ENCODE measurements at regions not wholly inside any gene's neighbourhood (a gene's known extent, or its start where the extent isn't known, plus 50 kb on each side); places are given as distances from the start of the nearest gene placed in this dataset.
"Not testable (repeated sequence)": the region's sequence is repeated elsewhere in the genome, so short reads cannot be mapped to it uniquely, and the experiment has no call there.

DNA sequence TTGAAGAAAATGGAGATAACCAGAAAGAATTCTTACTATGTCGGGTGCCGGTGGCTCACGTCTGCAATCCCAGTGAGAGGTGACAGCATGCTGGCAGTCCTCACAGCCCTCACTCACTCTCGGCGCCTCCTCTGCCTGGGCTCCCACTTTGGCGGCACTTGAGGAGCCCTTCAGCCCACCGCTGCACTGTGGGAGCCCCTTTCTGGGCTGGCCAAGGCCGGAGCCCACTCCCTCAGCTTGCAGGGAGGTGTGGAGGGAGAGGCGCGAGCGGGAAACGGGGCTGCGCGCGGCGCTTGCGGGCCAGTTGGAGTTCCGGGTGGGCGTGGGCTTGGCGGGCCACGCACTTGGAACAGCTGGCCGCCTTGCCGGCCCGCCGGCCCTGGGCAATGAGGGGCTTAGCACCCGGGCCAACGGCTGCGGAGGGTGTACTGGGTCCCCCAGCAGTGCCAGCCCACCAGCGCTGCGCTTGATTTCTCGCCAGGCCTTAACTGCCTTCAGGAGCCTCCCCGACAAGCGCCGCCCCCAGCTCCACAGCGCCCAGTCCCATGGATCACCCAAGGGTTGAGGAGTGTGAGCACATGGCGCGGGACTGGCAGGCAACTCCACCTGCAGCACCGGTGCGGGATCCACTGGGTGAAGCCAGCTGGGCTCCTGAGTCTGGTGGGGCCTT is 1672.5 kb upstream of the B3GALT2 start:
- not testable (repeated sequence) for DNase-seq

DNA sequence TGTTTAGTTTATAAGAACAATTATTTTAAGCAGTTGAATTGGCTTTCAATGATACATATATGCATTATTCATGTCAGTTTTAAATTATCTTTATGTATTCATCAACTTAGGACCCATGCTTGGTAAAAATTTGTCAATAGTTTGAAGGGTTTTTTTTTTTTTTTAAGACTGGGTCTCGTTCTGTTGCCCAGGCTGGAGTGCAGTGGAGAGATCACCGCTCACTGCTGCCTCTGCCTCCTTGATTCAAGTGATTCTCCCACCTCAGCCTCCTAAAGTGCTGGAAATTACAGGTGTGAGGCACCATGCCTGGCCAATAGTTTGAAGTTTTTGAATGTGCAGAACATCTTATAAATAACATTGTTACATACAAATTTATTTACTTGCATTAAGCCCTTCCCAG is 1671.0 kb upstream of the B3GALT2 start:
- no peak for DNase-seq

DNA sequence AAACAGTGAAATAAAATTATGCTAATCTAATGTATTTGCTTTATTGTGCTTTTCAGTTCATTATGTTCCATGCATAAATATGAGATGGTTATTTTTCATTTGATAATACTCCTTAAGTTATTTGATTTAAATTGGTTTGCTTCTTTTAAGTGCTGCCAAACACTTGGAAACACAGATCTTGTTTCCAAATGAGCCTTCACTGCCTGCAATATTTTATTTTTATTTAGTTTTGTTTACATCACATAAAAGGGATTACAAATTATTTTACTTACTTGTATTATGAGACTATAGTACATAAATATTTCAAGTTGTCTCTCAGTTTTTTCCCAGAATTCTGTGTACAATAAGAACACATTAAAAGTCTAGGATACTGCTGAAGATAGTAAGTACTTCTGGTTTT is 1662.4 kb upstream of the B3GALT2 start:
- DNase-seq: no peak

DNA sequence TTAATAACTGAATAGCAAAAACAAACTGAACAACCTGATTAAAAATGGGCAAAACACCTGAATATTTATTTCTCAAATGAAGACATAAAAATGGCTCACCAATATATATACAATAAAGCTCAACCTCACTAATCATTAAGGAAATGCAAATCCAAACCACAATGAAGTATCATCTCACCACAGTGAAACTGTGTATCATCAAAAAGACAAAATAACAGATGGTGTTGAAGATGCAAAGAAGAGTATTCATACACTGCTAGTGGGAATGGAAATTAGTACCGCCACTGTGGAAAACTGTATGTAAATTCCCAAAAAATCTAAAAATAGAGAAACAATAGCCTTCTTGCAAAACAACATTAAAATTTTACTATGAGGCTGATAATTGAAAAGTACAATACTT is 1660.1 kb upstream of the B3GALT2 start:
- no peak for DNase-seq

DNA sequence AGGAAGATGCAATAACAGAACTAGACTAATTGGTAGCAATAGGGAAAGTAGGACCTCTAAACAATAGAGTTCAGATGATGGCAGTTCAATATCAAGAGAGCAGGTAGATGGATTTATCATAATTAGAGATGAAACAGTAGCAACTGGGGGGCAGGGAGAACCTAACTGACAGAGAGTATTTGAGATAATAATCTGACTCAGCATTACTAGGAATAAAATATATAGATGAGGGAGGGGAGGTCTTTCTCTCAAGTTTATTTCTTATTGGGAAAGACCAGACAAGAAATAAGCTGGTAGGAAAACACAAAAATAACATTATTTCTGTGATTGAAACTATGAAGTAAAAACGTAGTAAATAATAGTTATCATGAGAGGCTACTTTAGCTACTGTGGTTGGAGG is 1656.7 kb upstream of the B3GALT2 start:
- DNase-seq: no peak

DNA sequence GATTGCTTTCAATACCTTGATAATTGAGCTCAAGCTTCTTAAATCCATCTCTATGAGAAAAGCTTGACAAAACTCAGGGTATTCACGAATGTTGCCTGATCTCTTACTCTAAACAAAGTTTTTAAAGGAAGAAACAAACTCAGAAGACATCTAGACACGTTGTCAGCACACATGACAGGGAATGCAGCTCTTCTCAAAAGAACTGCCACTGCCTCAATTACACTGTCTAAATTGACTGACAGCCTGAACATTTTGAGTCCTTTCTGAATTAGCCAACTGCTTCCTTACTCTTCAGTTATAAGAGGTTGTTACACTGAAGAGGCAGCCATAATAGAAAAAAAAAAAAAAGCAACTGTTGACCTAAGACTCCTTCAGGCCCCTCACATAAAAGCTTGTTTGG is 1646.7 kb upstream of the B3GALT2 start:
- no peak for DNase-seq

DNA sequence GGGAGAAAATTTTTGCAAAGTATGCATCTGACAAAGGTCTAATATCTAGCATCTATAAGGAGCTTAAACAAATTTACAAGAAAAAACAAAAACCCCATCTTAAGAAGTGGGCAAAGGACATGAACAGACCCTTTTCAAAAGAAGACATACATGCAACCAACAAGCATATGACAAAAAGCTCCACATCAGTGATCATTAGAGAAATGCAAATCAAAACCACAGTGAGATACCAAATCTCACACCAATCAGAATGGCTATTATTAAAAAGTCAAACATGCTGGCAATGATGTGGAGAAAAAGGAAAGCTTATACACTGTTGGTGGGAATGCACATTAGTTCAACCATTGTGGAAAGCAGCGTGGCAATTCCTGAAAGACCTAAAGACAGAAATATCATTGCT is 1645.2 kb upstream of the B3GALT2 start:
- not testable (repeated sequence) for DNase-seq

DNA sequence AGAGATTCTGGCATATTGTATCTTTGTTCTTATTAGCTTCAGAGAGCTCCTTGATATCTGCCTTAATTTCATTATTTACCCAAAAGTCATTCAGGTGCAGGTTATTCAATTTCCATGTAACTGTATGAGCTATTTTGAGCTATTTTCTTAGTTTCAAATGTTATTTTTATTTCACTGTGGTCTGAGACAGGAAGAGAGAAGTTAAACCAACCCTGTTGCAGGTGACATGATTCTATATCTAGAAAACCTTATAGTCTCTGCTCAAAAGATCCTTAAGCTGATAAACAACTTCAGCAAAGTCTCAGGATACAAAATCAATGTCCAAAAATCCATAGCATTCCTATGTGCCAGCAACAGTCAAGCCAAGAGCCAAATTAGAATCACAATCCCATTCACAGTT is 1644.0 kb upstream of the B3GALT2 start:
- DNase-seq: no peak

DNA sequence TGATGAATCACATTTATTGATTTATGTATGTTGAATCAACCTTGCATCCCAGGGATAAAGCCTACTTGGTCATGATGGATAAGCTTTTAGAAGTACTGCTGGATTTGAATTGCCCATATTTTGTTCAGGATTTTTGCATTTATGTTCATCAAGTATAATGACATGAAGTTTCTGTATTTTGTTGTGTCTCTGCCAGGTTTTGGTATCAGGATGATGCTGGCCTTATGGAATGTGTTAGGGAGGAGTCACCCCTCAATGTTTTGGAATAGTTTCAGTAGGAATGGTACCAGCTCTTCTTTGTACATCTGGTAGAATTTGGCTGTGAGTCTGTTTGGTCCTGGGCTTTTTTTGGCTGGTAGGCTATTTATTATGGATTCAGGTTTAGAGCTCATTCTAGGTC is 1643.1 kb upstream of the B3GALT2 start:
- DNase-seq: no peak

DNA sequence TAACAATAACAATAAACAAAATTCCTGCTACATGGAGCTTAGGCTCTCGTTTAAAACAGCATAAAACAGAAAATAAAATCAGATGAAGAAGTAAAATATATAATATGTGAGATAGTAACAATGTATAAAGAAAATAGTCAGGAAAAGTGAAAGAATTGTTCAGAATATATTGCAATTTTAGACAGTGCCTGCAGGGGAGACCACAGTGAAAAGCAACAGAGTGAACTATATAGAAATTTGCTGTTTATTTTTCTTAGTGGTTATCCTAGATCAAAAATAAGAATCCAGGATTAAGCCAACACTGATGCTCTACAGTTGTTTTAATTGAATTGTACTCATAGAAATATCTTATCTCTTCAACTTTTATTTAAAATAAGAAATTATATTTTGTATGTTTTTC is 1639.0 kb upstream of the B3GALT2 start:
- no peak for DNase-seq

DNA sequence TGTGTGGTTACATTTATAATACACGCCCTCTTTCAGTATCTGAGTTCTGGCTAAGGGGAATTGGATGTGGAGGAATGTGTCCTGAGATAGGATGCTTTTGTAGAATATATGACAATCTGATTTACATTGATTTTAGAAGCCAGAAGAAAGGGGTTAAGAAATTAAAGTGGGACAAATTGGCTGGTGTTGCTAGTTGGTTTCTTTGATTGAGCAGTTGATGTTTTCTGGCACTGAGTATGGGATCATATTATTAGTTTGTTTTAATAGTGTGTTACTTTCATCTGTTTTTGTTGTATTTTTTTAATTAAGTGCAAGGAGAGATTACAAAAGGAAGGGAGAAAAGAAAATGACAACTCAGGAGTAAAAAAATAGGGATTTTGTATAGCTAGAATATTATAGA is 1634.7 kb upstream of the B3GALT2 start:
- DNase-seq: no peak

DNA sequence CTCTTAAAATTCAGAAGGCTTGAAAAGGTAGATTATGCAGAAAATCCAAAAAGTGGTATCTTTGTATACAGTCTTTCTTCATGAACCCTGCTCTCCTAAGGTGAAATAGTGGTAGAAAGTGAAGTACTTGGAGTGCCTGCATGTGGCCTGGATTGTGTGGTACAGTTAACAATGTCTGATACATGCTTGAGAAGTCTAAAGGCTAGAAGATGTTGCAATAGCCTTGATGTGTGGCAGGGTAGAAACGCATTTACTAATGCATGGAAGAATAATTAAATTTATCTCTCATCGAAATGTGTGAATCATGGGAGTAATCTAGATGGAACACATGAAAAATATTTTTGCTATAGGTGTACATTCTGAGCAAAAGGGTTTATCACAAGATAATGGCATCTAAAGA is 1632.3 kb upstream of the B3GALT2 start:
- no peak for DNase-seq

DNA sequence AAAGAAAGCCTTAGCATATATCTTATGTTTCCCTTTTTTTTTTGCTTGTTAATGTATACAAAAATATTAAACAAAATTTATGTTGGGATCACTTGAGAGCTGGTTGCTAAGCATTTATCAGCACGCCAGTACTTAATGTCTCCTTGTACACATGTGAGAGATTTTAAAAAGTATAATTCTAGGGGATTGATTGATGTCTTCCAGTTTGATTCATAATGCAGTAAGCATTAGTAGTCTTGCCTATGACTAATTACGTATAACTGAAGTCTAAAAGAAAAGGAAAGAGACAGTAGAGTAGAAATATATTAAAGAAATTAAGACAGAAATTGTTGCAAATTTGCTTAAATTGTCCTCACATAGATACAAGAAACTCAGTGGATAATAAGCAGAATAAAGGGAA is 1630.4 kb upstream of the B3GALT2 start:
- DNase-seq: no peak

DNA sequence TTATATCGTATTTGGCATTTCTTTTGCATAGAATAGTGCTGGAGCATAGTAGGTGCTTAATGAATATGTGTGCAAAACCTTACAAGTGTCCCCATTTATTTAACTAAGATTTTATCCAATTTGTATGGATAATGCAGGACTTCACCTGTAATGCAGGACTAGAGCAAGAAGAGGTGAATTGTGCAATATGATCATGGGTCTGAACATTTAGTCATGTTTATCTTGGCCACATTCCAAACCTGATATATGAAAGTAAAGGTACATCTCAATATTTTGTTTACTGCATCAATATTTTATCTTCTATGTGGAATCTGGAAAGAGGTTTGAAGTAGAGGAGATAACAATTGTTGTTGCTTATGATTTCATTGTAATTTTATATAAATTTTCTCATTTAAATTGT is 1626.7 kb upstream of the B3GALT2 start:
- no peak for DNase-seq

DNA sequence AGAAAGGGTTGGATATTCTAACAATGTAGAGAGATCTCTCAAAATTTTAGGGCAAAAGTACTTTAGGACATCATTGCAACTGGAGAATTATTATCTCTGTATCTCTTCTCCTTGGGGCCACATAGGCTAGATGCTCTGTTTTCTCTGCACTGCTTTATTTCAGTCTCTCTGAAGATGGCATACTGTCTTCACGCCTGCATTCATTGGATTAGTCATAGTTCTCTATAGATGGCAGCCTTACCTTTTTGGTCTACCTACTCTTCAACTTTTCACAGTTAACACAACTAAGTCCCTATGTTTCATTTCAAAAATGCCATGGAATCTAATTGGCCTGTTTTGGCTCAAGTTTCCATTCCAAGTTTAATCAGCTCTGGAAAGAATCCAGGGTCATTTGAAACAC is 1623.3 kb upstream of the B3GALT2 start:
- no peak for DNase-seq

DNA sequence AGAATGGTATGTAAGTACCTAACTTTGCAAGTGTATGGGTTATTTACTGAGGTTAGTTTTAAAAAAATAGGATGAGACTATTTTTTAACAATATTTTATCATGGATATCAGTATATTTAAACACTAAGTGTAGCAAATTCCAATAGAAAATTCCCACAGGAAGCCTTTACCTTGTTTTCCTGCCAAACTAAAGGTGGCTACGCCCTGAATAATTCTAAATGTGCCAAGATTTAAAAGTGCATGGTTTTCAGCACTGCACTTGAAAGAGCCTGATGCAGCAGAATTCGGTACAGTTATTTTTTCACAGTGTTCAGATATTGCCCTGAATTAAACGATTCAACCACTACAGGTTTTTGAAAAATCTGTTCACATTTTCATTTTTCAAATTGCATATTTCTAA is 1622.8 kb upstream of the B3GALT2 start:
- DNase-seq: no peak

DNA sequence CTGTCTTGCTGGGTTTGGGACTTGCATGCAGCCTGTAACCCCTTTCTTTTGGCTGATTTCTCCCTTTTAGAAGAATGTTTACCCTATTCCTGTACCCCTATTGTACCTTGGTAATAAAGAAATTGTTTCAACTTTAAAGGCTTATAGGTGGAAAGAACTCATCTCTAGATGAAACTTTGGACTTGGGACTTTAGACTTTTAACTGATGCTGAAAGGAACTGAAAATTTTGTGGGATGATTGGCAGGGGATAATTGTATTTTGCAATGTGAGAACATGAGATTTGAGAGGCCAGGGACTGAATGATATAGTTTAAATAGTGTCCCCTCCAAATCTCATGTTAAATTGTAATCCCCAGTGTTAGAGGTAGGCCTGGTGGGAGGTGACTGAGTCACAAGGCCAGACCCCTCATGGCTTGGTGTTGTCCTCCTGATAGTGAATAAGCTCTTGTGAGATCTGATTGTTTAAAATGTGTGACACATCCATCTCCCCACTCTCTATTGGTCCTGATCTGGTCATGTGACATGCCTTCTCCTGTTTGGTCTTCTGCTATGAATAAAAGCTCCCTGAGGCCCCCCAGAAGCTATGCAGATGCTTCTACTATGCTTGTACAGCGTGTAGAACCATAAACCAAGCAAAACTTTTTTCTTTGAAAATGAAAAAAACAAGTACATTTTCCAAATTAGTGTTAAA is 1621.3 kb upstream of the B3GALT2 start:
- DNase-seq: no peak

DNA sequence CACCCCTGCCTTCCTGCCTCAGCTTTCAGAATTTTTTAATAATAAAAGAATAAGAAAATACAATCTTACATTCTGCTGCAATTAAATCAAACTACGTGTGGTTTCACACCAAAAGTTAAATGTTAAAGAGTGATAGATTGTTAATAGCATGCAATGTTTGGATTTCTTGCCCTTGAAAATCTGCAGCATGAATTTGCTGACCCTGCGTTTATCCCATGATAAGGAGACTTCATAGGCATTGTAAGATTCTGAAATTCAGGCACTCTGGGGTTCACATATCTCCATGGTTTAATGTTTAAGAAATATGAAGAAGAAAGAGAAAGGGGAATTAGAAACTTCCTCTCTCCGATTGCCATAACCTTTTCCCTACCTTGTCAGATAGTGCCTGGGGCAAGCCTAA is 1616.2 kb upstream of the B3GALT2 start:
- DNase-seq: no peak

DNA sequence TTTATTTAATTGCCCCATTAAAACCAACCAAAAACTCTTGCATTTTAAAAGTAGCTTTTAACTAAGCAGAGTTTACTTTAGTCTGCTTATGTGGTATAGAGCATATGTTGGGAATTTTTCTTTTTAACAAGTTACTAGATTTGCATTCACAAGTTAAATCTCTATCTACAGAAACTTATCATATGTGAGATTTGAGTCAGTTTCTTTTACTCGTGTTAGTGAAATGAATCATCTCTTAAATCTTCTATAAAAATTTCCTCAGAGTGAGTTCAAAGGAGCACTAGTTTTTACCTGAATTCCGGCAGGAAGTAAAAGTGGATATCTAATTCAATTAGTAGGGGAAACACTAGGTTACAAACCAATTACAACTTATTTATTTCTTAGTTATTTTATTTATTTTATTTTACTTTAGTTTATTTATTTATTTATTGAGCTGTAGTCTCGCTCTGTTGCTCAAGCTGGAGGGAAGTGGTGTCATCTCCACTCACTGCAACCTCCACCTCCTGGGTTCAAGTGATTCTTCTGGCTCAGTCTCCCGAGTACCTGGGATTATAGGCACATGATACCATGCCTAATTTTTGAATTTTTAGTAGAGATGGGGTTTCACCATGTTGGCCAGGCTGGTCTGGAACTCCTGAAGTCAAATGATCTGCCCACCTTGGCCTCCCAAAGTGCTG is 1609.6 kb upstream of the B3GALT2 start:
- DNase-seq: no peak

DNA sequence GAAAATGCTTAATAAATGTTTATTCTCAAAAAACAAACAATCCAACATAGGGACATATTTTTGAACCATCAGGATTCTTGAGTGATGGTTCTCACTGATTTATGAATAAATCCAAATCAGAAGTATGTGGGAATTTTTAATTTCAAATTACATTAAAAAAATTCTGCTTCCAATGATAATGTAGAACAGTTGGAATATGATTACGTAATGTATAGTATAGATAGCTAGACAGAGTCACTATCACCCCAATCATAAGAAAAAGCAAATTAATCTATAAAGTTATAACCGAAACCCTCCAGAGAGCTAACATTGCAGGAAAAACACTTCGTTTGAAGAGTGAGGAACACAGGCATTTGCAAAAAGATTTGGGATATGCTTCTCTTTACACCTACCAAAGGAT is 1600.6 kb upstream of the B3GALT2 start:
- DNase-seq: no peak

DNA sequence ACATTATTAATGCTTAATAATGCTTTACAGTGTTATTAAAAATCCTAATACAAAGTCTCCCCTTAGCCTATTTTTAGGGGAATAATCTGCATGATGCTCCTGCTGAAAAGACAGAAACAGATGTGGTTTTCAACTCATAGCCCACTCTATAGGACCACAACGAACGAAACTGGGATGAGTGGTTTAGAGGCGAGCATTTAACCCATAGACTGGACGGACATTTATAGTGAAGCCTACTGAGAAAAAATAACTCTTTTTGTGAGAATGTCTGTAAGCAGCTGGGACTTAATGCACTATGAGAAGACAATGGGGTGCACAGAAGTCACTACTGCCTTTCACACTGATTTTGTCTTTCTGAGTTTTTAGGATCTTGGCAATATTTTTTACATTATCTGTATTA is 1599.6 kb upstream of the B3GALT2 start:
- no peak for DNase-seq

DNA sequence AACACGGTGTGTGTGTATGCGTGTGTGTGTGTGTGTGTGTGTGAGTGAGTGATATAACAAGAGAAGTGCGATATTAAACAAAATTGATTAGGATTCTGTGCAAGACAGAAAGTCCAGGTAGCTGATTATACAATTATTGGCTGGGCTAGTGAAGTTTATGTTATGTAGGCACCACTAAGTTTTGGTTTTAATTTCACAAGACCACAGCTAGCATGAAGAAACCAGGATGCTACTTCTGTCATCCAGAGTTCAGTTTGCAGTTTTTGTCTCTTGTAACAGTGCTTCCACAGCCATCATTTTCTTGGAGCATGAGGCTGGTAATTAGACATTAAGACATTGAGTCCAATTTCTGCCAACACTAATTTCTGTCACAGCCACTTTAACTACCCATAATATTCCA is 1590.2 kb upstream of the B3GALT2 start:
- no peak for DNase-seq

DNA sequence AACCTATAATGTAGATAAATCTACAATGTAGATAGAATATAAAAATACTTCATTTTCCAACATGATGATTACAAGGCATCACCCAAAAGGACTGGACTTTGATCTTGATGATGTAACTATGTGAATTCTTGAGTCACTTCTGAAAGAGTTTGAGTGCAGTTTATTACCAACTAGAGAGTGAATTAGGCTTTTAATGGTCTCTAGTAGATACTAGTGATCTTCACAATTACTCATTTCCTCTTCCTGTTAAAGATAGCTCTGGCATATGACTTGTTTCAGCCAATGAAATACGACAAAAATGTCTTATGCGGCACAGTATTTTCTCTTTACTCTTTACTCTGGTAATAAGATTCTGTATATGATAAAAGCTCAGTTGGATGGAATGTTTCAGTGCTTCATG is 1588.1 kb upstream of the B3GALT2 start:
- DNase-seq: no peak

DNA sequence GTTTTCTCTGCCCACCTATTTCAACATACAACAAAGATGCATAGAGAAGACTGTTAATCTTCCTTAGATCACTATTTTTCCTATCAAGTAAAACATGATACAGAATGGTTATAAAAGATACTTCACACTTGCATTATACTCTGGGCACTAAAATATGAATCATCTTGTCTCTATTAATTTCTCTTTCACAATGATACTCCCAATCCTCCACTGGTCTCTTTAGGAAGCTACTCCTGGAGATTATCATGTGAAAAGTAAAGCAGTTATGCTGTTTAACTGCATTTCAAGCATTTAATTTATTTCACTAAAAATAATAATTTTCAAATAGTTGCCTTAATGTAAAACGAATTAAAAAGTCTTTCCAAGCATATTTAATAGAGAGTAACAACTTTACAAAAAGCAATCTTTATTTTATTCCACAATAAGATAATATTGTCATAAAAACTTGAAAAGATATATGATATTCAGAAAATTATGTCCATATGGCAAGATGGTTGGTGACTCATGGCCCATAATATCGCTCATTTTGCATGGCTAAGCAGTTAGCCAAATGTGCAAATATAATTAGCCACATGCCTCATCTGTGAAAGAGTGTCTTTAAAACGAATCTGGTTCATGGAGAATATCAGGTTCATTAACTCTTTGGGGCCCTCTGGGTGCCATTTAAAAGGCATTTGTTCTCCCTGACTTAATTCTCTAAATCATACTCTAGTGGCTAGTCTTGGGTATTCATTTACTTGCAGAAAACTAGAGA is 1569.0 kb upstream of the B3GALT2 start:
- DNase-seq: no peak
